WI38 (cell line): ENCODE measurements at regions not wholly inside any gene's neighbourhood (a gene's known extent, or its start where the extent isn't known, plus 50 kb on each side); places are given as distances from the start of the nearest gene placed in this dataset.
"Not testable (repeated sequence)": the region's sequence is repeated elsewhere in the genome, so short reads cannot be mapped to it uniquely, and the experiment has no call there.

Source experiments
- H3K4me3 ChIP-seq: 2 replicates; pipeline ENCODE4 v1.5.1; 2011; ENCODE audit warnings: low read depth, mild to moderate bottlenecking, control low read depth, low read length
- TF ChIP-seq, protein P1 (sequence below): IDR thresholded peaks from 2 replicates; pipeline ENCODE4 v1.5.1; 2012; ENCODE audit warnings: low read depth, mild to moderate bottlenecking, control low read depth, low read length

GRCh38 chr3:164406281-164406680, 672.0 kb downstream of the SI start:
- TF ChIP-seq, protein P1, sequence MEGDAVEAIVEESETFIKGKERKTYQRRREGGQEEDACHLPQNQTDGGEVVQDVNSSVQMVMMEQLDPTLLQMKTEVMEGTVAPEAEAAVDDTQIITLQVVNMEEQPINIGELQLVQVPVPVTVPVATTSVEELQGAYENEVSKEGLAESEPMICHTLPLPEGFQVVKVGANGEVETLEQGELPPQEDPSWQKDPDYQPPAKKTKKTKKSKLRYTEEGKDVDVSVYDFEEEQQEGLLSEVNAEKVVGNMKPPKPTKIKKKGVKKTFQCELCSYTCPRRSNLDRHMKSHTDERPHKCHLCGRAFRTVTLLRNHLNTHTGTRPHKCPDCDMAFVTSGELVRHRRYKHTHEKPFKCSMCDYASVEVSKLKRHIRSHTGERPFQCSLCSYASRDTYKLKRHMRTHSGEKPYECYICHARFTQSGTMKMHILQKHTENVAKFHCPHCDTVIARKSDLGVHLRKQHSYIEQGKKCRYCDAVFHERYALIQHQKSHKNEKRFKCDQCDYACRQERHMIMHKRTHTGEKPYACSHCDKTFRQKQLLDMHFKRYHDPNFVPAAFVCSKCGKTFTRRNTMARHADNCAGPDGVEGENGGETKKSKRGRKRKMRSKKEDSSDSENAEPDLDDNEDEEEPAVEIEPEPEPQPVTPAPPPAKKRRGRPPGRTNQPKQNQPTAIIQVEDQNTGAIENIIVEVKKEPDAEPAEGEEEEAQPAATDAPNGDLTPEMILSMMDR: no peak
- no peak overlapping the region for H3K4me3 ChIP-seq

GRCh38 chr3:164401923-164402322, 676.4 kb downstream of the SI start:
- H3K4me3 ChIP-seq: no peak overlapping the region
- TF ChIP-seq, protein P1: no peak

DNA sequence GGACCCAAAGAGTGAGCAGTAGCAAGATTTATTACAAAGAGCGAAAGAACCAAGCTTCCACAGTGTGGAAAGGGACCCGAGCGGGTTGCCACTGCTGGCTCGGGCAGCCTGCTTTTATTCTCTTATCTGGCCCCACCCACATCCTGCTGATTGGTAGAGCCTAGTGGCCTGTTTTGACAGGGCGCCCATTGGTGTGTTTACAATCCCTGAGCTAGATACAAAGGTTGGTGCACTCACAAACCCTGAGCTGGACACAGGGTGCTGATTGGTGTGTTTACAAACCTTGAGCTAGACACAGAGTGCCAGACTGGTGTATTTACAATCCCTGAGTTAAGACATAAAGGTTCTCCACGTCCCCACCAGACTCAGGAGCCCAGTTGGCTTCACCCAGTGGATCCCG, 676.9 kb downstream of the SI start:
- not testable (repeated sequence) for H3K4me3 ChIP-seq

- TF ChIP-seq, protein P1: no peak
- no peak overlapping the region for H3K4me3 ChIP-seq
Measured at GRCh38 chr3:164397462-164397861, 680.8 kb downstream of the SI start.

- TF ChIP-seq, protein P1: no peak
- no peak overlapping the region for H3K4me3 ChIP-seq
Measured at GRCh38 chr3:164393171-164393570, 685.1 kb downstream of the SI start.

DNA sequence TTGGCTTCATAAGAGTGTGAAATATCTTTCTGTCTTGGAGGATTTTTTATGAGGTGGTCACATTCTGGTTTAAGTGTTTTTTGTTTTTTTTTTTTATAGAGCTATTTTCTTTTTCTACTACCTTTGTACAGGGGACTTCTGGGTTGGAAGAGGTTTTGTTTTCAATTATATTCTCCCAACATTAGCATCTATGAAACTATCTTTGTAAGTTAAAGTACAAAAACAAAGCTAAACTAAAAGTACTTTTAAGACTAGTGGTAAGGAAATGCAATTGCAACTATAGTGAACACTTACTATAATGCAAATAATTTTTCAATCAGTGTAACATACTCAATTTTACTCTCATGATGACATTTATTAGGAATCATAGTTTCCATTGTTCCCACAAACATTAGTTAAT, 688.2 kb downstream of the SI start:
- H3K4me3 ChIP-seq: no peak overlapping the region
- TF ChIP-seq, protein P1: no peak

DNA sequence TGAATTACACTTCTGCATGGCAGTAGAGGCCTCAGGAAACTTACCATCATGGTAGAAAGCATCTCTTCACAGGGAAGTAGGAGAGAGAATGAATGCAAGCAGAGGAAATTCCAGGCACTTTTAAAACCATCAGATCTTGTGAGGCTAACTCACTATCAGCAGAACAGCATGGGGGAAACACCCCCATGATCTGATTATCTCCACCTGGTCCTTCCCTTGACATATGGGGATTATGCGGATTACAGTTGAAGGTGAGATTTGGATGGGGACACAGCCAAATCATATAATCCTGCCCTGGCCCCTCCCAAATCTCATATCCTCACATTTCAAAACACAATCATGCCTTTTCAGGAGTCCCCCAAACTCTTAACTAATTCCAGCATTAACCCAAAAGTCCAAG, 691.1 kb downstream of the SI start:
- TF ChIP-seq, protein P1: no peak
- no peak overlapping the region for H3K4me3 ChIP-seq

GRCh38 chr3:164380156-164380555, 698.1 kb downstream of the SI start:
- TF ChIP-seq, protein P1: no peak

More at GRCh38 chr3:164380156-164380555, 698.1 kb downstream of the SI start:
- H3K4me3 ChIP-seq: no peak overlapping the region
